H1 (cell line): ENCODE measurements at regions not wholly inside any gene's neighbourhood (a gene's known extent, or its start where the extent isn't known, plus 50 kb on each side); places are given as distances from the start of the nearest gene placed in this dataset.

Source experiments
- TF ChIP-seq, protein P1 (sequence below): IDR thresholded peaks from 2 replicates; pipeline ENCODE4 v1.6.1; 2011; ENCODE audit warnings: low read depth, mild to moderate bottlenecking, low read length; ENCODE audit not compliant: insufficient read depth

GRCh38 chr2:82478641-82479040 is 1980.4 kb downstream of the SUCLG1 start (continued):
- TF ChIP-seq, protein P1, sequence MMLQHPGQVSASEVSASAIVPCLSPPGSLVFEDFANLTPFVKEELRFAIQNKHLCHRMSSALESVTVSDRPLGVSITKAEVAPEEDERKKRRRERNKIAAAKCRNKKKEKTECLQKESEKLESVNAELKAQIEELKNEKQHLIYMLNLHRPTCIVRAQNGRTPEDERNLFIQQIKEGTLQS, result no peak
